ENCODE measurements at regions not wholly inside any gene's neighbourhood (a gene's known extent, or its start where the extent isn't known, plus 50 kb on each side); places are given as distances from the start of the nearest gene placed in this dataset.

DNA sequence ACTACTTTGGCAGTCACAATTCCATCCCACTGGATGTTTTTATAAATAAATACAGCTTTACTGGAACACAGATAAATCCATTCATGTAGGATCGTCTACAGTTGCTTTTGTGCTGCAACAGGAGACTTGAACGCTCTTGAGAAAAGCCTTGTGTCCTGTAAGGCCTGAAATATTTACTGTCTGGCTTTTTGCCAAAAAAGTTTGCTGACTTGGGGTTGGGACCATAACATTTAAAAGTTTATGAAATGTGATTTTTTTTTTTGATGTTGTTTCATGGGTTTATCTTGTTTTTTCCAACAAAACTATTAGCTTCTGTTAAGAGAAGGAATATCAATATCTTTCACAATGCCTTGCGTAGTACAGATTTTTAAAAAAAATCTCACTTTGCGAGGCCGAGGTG lies 71.1 kb upstream of the MINDY3 start:
- TF ChIP-seq, protein P1, sequence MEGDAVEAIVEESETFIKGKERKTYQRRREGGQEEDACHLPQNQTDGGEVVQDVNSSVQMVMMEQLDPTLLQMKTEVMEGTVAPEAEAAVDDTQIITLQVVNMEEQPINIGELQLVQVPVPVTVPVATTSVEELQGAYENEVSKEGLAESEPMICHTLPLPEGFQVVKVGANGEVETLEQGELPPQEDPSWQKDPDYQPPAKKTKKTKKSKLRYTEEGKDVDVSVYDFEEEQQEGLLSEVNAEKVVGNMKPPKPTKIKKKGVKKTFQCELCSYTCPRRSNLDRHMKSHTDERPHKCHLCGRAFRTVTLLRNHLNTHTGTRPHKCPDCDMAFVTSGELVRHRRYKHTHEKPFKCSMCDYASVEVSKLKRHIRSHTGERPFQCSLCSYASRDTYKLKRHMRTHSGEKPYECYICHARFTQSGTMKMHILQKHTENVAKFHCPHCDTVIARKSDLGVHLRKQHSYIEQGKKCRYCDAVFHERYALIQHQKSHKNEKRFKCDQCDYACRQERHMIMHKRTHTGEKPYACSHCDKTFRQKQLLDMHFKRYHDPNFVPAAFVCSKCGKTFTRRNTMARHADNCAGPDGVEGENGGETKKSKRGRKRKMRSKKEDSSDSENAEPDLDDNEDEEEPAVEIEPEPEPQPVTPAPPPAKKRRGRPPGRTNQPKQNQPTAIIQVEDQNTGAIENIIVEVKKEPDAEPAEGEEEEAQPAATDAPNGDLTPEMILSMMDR (IDR thresholded peaks at IDR 0.05; ENCODE audit: insufficient read depth, low read length, poor library complexity, severe bottlenecking), result no peak
- no peak for TF ChIP-seq EZH2phosphoT487 (conservative IDR thresholded peaks at IDR 0.05; ENCODE audit: low read length)

Measured in SU-DHL-6 (cell line).